GM23338 (cell line): ENCODE measurements at regions not wholly inside any gene's neighbourhood (a gene's known extent, or its start where the extent isn't known, plus 50 kb on each side); places are given as distances from the start of the nearest gene placed in this dataset.

ENCODE experiments used
- ATAC-seq: fragments of 200-7000 bp; cut with Tn5 transposase; 3 replicates; pipeline ENCODE4 v1.9.1; 2020
- DNase-seq: peaks from one replicate; pipeline ENCODE4 v3.0.0-alpha.2; 2015; ENCODE audit warnings: low spot score
- H2AFZ ChIP-seq: fragments of 200-600 bp; sonication (generic); 2 replicates; pipeline ENCODE4 v1.8.0; 2016; ENCODE audit warnings: antibody characterized with exemption, mild to moderate bottlenecking, moderate library complexity
- H3F3A ChIP-seq: fragments of 200-600 bp; sonication (generic); replicated peaks from 2 replicates; pipeline ENCODE4 v1.8.0; 2017; ENCODE audit warnings: antibody characterized with exemption, mixed run types, low read depth
- H3K27ac ChIP-seq: fragments of 200-600 bp; sonication (generic); 2 replicates; pipeline ENCODE4 v1.6.1; 2016; ENCODE audit warnings: low read depth
- H3K27me3 ChIP-seq: fragments of 200-600 bp; sonication (generic); 2 replicates; pipeline ENCODE4 v1.8.0; 2016; ENCODE audit warnings: mild to moderate bottlenecking, mixed run types, moderate library complexity; ENCODE audit not compliant: insufficient read depth
- H3K36me3 ChIP-seq: fragments of 200-600 bp; sonication (generic); 2 replicates; pipeline ENCODE4 v1.8.0; 2016; ENCODE audit warnings: mild to moderate bottlenecking; ENCODE audit not compliant: insufficient read depth
- H3K4me1 ChIP-seq: fragments of 200-600 bp; sonication (generic); 2 replicates; pipeline ENCODE4 v1.8.0; 2016; ENCODE audit warnings: mild to moderate bottlenecking, moderate library complexity; ENCODE audit not compliant: insufficient read depth
- H3K4me2 ChIP-seq: fragments of 200-600 bp; sonication (generic); 2 replicates; pipeline ENCODE4 v1.7.1; 2017; ENCODE audit warnings: mixed run types
- H3K4me3 ChIP-seq: fragments of 200-600 bp; sonication (generic); 2 replicates; pipeline ENCODE4 v1.6.1; 2016; ENCODE audit warnings: mixed run types
- H3K79me2 ChIP-seq: fragments of 200-600 bp; sonication (generic); replicated peaks from 2 replicates; pipeline ENCODE4 v1.8.0; 2017; ENCODE audit warnings: mild to moderate bottlenecking; ENCODE audit not compliant: insufficient read depth
- H3K9me2 ChIP-seq: fragments of 200-600 bp; sonication (generic); 2 replicates; pipeline ENCODE4 v1.8.0; 2017; ENCODE audit not compliant: insufficient read depth
- H4K20me1 ChIP-seq: fragments of 200-600 bp; sonication (generic); replicated peaks from 2 replicates; pipeline ENCODE4 v1.8.0; 2017; ENCODE audit warnings: mild to moderate bottlenecking; ENCODE audit not compliant: insufficient read depth
- H3K27ac Mint-ChIP-seq: 2 replicates; pipeline ENCODE4 v1.8.0; 2020; ENCODE audit warnings: inconsistent platforms, mild to moderate bottlenecking, moderate library complexity, mixed read lengths
- H3K27me3 Mint-ChIP-seq: 3 replicates; pipeline ENCODE4 v1.8.0; 2022; ENCODE audit warnings: low read depth, mild to moderate bottlenecking, moderate library complexity, mixed read lengths, inconsistent platforms; ENCODE audit not compliant: insufficient read depth, poor library complexity
- H3K36me3 Mint-ChIP-seq: 3 replicates; pipeline ENCODE4 v1.8.0; 2021; ENCODE audit warnings: low read depth, mild to moderate bottlenecking, inconsistent platforms, moderate library complexity, mixed read lengths
- H3K4me1 Mint-ChIP-seq: 3 replicates; pipeline ENCODE4 v1.8.0; 2020; ENCODE audit warnings: mild to moderate bottlenecking, inconsistent platforms, mixed read lengths
- H3K4me3 Mint-ChIP-seq: 3 replicates; pipeline ENCODE4 v1.8.0; 2021; ENCODE audit warnings: moderate library complexity, mild to moderate bottlenecking, inconsistent platforms, mixed read lengths
- H3K9me3 Mint-ChIP-seq: 3 replicates; pipeline ENCODE4 v1.8.0; 2020; ENCODE audit warnings: moderate library complexity, mild to moderate bottlenecking, inconsistent platforms, mixed read lengths
- CREB1 ChIP-seq: fragments of 250-450 bp; sonication (Bioruptor Pico); IDR thresholded peaks from 2 replicates; pipeline ENCODE4 v1.5.0; 2020; ENCODE audit warnings: low read depth, mild to moderate bottlenecking, moderate library complexity
- EZH2 ChIP-seq: fragments of 200-600 bp; sonication (generic); IDR thresholded peaks from one replicate; pipeline ENCODE4 v1.8.0; 2017; ENCODE audit warnings: antibody characterized with exemption, mild to moderate bottlenecking, low read depth; ENCODE audit not compliant: unreplicated experiment
- EZH2phosphoT487 ChIP-seq: fragments of 200-600 bp; sonication (generic); IDR thresholded peaks from one replicate; pipeline ENCODE4 v1.8.1; 2018; ENCODE audit warnings: antibody characterized with exemption; ENCODE audit not compliant: unreplicated experiment
- JUNB ChIP-seq: IDR thresholded peaks from one replicate; pipeline ENCODE4 v1.6.1; 2016; ENCODE audit warnings: antibody characterized with exemption; ENCODE audit not compliant: unreplicated experiment
- NANOG ChIP-seq: IDR thresholded peaks from 2 replicates; pipeline ENCODE4 v1.6.1; 2016; ENCODE audit warnings: antibody characterized with exemption, borderline replicate concordance
- POLR2AphosphoS5 ChIP-seq: IDR thresholded peaks from 2 replicates; pipeline ENCODE4 v1.6.1; 2016; ENCODE audit warnings: antibody characterized with exemption, low read depth
- STAT1 ChIP-seq: IDR thresholded peaks from one replicate; pipeline ENCODE4 v1.6.1; 2016; ENCODE audit warnings: antibody characterized with exemption; ENCODE audit not compliant: unreplicated experiment
- ZNF114 ChIP-seq: fragments of 250-450 bp; sonication (Bioruptor Pico); IDR thresholded peaks from 2 replicates; pipeline ENCODE4 v1.5.0; 2020; ENCODE audit warnings: mild to moderate bottlenecking, moderate library complexity
- ZNF331 ChIP-seq: fragments of 250-450 bp; sonication (Bioruptor Pico); IDR thresholded peaks from 2 replicates; pipeline ENCODE4 v1.5.0; 2020; ENCODE audit warnings: low read depth, mild to moderate bottlenecking, moderate library complexity
- TF ChIP-seq, protein P1 (sequence below): IDR thresholded peaks from 2 replicates; pipeline ENCODE4 v1.6.1; 2016; ENCODE audit warnings: antibody characterized with exemption
- TF ChIP-seq, protein P2 (sequence below): fragments of 250-450 bp; sonication (Bioruptor Pico); IDR thresholded peaks from 2 replicates; pipeline ENCODE4 v1.5.0; 2020; ENCODE audit warnings: mild to moderate bottlenecking, moderate library complexity
- TF ChIP-seq, protein P3 (sequence below): IDR thresholded peaks from one replicate; pipeline ENCODE4 v1.6.1; 2018; ENCODE audit warnings: antibody characterized with exemption; ENCODE audit not compliant: unreplicated experiment
- TF ChIP-seq, protein P4 (sequence below), 2 experiments: fragments of 200-600 bp in 1 of 2; sonication (generic) in 1 of 2; conservative IDR thresholded peaks; 2 replicates each; pipeline versions ENCODE4 v1.5.1 to v1.6.1; 2016 to 2017; ENCODE audit warnings: antibody characterized with exemption in 2 of 2, low read depth in 2 of 2, mild to moderate bottlenecking in 2 of 2, moderate library complexity in 1 of 2

DNA sequence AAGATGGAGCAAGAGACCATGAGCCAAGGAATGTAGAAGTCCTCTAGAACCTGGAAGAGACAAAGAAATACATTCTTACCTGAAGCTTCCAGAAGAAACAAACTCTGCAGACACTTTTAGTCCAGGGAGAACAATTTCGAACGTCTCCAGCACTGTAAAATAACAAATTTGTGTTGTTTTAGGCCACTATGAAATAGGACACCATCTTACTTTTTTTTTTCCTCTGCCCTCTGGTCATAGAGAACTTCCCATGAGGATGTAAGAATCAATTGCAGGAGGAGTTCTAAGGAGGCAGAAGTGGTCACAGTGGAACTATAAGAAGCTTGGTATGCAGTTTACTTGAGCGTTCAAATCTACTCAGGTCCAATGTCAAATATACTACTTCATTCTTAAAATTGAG, 1295.9 kb downstream of the ZPLD1 start:
- H3K4me2 ChIP-seq: no peak overlapping the region
- H3K4me3 Mint-ChIP-seq: no peak overlapping the region
- H3K27ac ChIP-seq: no peak overlapping the region
- H3K9me2 ChIP-seq: peaks cover 9% of the 10 kb centered on the region; the same call in 1 of the 2 replicates
- no peaks in the 10 kb centered on the region for H4K20me1 ChIP-seq
- H2AFZ ChIP-seq: no peak overlapping the region
- no peaks in the 10 kb centered on the region for H3K4me1 Mint-ChIP-seq
- H3K4me3 ChIP-seq: no peak overlapping the region
- no peaks in the 10 kb centered on the region for H3K4me1 ChIP-seq
- no peaks in the 10 kb centered on the region for H3K79me2 ChIP-seq
- DNase-seq (no peak), ATAC-seq (no peak)
- H3K27me3 ChIP-seq: no peaks in the 10 kb centered on the region
- H3F3A ChIP-seq: no peaks in the 10 kb centered on the region
- no peaks in the 10 kb centered on the region for H3K36me3 ChIP-seq
- no peaks in the 10 kb centered on the region for H3K27me3 Mint-ChIP-seq
- TF ChIP-seq ZNF331: no peak
- no peak for TF ChIP-seq CREB1 (CRISPR knock-in tag)
- TF ChIP-seq JUNB: no peak
- no peak for TF ChIP-seq POLR2AphosphoS5
- TF ChIP-seq EZH2: no peak
- no peak for TF ChIP-seq STAT1
- TF ChIP-seq, protein P1, sequence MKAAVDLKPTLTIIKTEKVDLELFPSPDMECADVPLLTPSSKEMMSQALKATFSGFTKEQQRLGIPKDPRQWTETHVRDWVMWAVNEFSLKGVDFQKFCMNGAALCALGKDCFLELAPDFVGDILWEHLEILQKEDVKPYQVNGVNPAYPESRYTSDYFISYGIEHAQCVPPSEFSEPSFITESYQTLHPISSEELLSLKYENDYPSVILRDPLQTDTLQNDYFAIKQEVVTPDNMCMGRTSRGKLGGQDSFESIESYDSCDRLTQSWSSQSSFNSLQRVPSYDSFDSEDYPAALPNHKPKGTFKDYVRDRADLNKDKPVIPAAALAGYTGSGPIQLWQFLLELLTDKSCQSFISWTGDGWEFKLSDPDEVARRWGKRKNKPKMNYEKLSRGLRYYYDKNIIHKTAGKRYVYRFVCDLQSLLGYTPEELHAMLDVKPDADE: no peak
- no peak for TF ChIP-seq NANOG
- TF ChIP-seq, protein P2, sequence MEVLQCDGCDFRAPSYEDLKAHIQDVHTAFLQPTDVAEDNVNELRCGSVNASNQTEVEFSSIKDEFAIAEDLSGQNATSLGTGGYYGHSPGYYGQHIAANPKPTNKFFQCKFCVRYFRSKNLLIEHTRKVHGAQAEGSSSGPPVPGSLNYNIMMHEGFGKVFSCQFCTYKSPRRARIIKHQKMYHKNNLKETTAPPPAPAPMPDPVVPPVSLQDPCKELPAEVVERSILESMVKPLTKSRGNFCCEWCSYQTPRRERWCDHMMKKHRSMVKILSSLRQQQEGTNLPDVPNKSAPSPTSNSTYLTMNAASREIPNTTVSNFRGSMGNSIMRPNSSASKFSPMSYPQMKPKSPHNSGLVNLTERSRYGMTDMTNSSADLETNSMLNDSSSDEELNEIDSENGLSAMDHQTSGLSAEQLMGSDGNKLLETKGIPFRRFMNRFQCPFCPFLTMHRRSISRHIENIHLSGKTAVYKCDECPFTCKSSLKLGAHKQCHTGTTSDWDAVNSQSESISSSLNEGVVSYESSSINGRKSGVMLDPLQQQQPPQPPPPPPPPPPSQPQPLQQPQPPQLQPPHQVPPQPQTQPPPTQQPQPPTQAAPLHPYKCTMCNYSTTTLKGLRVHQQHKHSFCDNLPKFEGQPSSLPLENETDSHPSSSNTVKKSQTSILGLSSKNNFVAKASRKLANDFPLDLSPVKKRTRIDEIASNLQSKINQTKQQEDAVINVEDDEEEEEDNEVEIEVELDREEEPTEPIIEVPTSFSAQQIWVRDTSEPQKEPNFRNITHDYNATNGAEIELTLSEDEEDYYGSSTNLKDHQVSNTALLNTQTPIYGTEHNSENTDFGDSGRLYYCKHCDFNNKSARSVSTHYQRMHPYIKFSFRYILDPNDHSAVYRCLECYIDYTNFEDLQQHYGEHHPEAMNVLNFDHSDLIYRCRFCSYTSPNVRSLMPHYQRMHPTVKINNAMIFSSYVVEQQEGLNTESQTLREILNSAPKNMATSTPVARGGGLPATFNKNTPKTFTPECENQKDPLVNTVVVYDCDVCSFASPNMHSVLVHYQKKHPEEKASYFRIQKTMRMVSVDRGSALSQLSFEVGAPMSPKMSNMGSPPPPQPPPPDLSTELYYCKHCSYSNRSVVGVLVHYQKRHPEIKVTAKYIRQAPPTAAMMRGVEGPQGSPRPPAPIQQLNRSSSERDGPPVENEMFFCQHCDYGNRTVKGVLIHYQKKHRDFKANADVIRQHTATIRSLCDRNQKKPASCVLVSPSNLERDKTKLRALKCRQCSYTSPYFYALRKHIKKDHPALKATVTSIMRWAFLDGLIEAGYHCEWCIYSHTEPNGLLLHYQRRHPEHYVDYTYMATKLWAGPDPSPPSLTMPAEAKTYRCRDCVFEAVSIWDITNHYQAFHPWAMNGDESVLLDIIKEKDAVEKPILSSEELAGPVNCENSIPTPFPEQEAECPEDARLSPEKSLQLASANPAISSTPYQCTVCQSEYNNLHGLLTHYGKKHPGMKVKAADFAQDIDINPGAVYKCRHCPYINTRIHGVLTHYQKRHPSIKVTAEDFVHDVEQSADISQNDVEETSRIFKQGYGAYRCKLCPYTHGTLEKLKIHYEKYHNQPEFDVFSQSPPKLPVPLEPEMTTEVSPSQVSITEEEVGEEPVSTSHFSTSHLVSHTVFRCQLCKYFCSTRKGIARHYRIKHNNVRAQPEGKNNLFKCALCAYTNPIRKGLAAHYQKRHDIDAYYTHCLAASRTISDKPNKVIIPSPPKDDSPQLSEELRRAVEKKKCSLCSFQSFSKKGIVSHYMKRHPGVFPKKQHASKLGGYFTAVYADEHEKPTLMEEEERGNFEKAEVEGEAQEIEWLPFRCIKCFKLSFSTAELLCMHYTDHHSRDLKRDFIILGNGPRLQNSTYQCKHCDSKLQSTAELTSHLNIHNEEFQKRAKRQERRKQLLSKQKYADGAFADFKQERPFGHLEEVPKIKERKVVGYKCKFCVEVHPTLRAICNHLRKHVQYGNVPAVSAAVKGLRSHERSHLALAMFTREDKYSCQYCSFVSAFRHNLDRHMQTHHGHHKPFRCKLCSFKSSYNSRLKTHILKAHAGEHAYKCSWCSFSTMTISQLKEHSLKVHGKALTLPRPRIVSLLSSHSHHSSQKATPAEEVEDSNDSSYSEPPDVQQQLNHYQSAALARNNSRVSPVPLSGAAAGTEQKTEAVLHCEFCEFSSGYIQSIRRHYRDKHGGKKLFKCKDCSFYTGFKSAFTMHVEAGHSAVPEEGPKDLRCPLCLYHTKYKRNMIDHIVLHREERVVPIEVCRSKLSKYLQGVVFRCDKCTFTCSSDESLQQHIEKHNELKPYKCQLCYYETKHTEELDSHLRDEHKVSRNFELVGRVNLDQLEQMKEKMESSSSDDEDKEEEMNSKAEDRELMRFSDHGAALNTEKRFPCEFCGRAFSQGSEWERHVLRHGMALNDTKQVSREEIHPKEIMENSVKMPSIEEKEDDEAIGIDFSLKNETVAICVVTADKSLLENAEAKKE (CRISPR knock-in tag): no peak
- no peak for TF ChIP-seq ZNF114 (CRISPR knock-in tag)
- TF ChIP-seq, protein P3, sequence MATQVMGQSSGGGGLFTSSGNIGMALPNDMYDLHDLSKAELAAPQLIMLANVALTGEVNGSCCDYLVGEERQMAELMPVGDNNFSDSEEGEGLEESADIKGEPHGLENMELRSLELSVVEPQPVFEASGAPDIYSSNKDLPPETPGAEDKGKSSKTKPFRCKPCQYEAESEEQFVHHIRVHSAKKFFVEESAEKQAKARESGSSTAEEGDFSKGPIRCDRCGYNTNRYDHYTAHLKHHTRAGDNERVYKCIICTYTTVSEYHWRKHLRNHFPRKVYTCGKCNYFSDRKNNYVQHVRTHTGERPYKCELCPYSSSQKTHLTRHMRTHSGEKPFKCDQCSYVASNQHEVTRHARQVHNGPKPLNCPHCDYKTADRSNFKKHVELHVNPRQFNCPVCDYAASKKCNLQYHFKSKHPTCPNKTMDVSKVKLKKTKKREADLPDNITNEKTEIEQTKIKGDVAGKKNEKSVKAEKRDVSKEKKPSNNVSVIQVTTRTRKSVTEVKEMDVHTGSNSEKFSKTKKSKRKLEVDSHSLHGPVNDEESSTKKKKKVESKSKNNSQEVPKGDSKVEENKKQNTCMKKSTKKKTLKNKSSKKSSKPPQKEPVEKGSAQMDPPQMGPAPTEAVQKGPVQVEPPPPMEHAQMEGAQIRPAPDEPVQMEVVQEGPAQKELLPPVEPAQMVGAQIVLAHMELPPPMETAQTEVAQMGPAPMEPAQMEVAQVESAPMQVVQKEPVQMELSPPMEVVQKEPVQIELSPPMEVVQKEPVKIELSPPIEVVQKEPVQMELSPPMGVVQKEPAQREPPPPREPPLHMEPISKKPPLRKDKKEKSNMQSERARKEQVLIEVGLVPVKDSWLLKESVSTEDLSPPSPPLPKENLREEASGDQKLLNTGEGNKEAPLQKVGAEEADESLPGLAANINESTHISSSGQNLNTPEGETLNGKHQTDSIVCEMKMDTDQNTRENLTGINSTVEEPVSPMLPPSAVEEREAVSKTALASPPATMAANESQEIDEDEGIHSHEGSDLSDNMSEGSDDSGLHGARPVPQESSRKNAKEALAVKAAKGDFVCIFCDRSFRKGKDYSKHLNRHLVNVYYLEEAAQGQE: no peak
- TF ChIP-seq EZH2phosphoT487: no peak
- TF ChIP-seq, protein P4, sequence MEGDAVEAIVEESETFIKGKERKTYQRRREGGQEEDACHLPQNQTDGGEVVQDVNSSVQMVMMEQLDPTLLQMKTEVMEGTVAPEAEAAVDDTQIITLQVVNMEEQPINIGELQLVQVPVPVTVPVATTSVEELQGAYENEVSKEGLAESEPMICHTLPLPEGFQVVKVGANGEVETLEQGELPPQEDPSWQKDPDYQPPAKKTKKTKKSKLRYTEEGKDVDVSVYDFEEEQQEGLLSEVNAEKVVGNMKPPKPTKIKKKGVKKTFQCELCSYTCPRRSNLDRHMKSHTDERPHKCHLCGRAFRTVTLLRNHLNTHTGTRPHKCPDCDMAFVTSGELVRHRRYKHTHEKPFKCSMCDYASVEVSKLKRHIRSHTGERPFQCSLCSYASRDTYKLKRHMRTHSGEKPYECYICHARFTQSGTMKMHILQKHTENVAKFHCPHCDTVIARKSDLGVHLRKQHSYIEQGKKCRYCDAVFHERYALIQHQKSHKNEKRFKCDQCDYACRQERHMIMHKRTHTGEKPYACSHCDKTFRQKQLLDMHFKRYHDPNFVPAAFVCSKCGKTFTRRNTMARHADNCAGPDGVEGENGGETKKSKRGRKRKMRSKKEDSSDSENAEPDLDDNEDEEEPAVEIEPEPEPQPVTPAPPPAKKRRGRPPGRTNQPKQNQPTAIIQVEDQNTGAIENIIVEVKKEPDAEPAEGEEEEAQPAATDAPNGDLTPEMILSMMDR (conservative IDR thresholded peaks at IDR 0.05; ENCODE audit: low read depth in 2 of 2): no peak
- no peaks in the 10 kb centered on the region for H3K36me3 Mint-ChIP-seq
- H3K27ac Mint-ChIP-seq: no peak overlapping the region
- H3K9me3 Mint-ChIP-seq: no peaks in the 10 kb centered on the region
